GM12878 (cell line): ENCODE measurements at regions not wholly inside any gene's neighbourhood (a gene's known extent, or its start where the extent isn't known, plus 50 kb on each side); places are given as distances from the start of the nearest gene placed in this dataset.

Source experiments
- BMI1 ChIP-seq: fragments of 450-650 bp; IDR thresholded peaks from 2 replicates; pipeline ENCODE4 v1.6.1; 2016; ENCODE audit warnings: mild to moderate bottlenecking, moderate library complexity, borderline replicate concordance
- CTCF ChIP-seq, 3 experiments: IDR thresholded peaks in 2 of 3; conservative IDR thresholded peaks in 1 of 3; 2 replicates each; pipeline ENCODE4 v1.5.1; 2011; ENCODE audit warnings: low read depth in 3 of 3, low read length in 3 of 3, mild to moderate bottlenecking in 3 of 3, control low read depth in 2 of 3, moderate library complexity in 2 of 3, inconsistent platforms in 1 of 3, mixed read lengths in 1 of 3; ENCODE audit not compliant: control insufficient read depth in 2 of 3, insufficient read depth in 1 of 3; ENCODE audit errors: extremely low read depth in 1 of 3
- EED ChIP-seq: sonication (generic); IDR thresholded peaks from 2 replicates; pipeline ENCODE4 v1.6.1; 2016; ENCODE audit warnings: antibody characterized with exemption, low read depth
- EZH2 ChIP-seq: IDR thresholded peaks from 2 replicates; pipeline ENCODE4 v1.6.1; 2012; ENCODE audit warnings: low read depth, mild to moderate bottlenecking, control low read depth, inconsistent platforms, low read length, borderline replicate concordance; ENCODE audit not compliant: control insufficient read depth
- FOXM1 ChIP-seq: IDR thresholded peaks from 2 replicates; pipeline ENCODE4 v1.6.1; 2012; ENCODE audit warnings: low read depth, mild to moderate bottlenecking, inconsistent platforms, low read length, moderate library complexity
- JUNB ChIP-seq: IDR thresholded peaks from 2 replicates; pipeline ENCODE4 v1.6.1; 2016; ENCODE audit warnings: antibody characterized with exemption, mild to moderate bottlenecking
- SPI1 ChIP-seq: IDR thresholded peaks from 2 replicates; pipeline ENCODE4 v1.6.1; 2011; ENCODE audit warnings: low read depth, mild to moderate bottlenecking, low read length, moderate library complexity, borderline replicate concordance; ENCODE audit not compliant: insufficient read depth
- TF ChIP-seq, protein P1 (sequence below): IDR thresholded peaks from 2 replicates; pipeline ENCODE4 v1.6.1; 2011; ENCODE audit warnings: low read depth, mild to moderate bottlenecking, low read length, moderate library complexity, borderline replicate concordance; ENCODE audit errors: extremely low read depth
- TF ChIP-seq, protein P2 (sequence below): fragments of 450-650 bp; IDR thresholded peaks from 2 replicates; pipeline ENCODE4 v1.6.1; 2016; ENCODE audit warnings: mild to moderate bottlenecking

GRCh38 chr20:60948224-60948623 lies 303.8 kb upstream of the CDH4 start:
- TF ChIP-seq JUNB, result no peak
- no peak for TF ChIP-seq EED
- no peak for TF ChIP-seq EZH2
- TF ChIP-seq, protein P1, sequence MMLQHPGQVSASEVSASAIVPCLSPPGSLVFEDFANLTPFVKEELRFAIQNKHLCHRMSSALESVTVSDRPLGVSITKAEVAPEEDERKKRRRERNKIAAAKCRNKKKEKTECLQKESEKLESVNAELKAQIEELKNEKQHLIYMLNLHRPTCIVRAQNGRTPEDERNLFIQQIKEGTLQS, result no peak
- no peak for TF ChIP-seq BMI1
- TF ChIP-seq CTCF (IDR thresholded peaks at IDR 0.05 in 2 of 3, conservative IDR thresholded peaks at IDR 0.05 in 1 of 3; ENCODE audit: control insufficient read depth in 2 of 3, extremely low read depth in 1 of 3, insufficient read depth in 1 of 3, low read depth in 3 of 3, low read length in 3 of 3), result no peak
- TF ChIP-seq SPI1, result no peak
- TF ChIP-seq, protein P2, sequence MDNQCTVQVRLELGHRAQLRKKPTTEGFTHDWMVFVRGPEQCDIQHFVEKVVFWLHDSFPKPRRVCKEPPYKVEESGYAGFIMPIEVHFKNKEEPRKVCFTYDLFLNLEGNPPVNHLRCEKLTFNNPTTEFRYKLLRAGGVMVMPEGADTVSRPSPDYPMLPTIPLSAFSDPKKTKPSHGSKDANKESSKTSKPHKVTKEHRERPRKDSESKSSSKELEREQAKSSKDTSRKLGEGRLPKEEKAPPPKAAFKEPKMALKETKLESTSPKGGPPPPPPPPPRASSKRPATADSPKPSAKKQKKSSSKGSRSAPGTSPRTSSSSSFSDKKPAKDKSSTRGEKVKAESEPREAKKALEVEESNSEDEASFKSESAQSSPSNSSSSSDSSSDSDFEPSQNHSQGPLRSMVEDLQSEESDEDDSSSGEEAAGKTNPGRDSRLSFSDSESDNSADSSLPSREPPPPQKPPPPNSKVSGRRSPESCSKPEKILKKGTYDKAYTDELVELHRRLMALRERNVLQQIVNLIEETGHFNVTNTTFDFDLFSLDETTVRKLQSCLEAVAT, result no peak
- no peak for TF ChIP-seq FOXM1
